Mononuclear cell (primary cell): ENCODE measurements at regions not wholly inside any gene's neighbourhood (a gene's known extent, or its start where the extent isn't known, plus 50 kb on each side); places are given as distances from the start of the nearest gene placed in this dataset.
"Not testable (repeated sequence)": the region's sequence is repeated elsewhere in the genome, so short reads cannot be mapped to it uniquely, and the experiment has no call there.

ENCODE experiments used
- H3K27me3 ChIP-seq: 2 replicates; pipeline ENCODE4 v1.6.0; 2011; ENCODE audit warnings: low read length, control low read depth; ENCODE audit not compliant: insufficient read depth
- H3K4me1 ChIP-seq: 2 replicates; pipeline ENCODE4 v1.5.1; 2011; ENCODE audit warnings: mild to moderate bottlenecking, low read length, control low read depth; ENCODE audit not compliant: insufficient read depth
- H3K4me3 ChIP-seq: 2 replicates; pipeline ENCODE4 v1.5.1; 2011; ENCODE audit warnings: mild to moderate bottlenecking, low read length, moderate library complexity
- H3K9me3 ChIP-seq: 2 replicates; pipeline ENCODE4 v1.5.1; 2011; ENCODE audit warnings: low read depth, mild to moderate bottlenecking, control low read depth, low read length

DNA sequence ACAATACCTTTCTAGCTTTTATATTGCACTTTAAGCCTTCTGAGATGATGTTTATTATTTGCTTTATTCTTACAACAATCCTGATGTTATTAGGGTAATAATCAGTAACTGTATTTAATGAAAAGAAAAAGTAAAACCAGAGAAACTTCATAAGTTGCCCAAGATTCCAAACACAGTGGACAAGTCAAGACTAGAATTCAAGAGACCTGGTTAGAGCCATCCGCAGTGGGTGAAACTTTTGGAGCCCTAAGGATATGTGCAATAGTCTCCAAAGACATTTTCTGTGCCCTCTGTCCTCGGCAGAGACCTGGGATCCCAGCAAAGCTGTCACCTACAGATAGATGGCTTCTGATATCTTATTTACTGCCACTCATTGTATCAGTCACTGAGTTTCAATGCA lies 106.8 kb upstream of the DPT start:
- H3K4me3 ChIP-seq = no peak overlapping the region
- H3K4me1 ChIP-seq = peaks cover 8% of the 10 kb centered on the region
- no peaks in the 10 kb centered on the region for H3K9me3 ChIP-seq
- no peaks in the 10 kb centered on the region for H3K27me3 ChIP-seq

DNA sequence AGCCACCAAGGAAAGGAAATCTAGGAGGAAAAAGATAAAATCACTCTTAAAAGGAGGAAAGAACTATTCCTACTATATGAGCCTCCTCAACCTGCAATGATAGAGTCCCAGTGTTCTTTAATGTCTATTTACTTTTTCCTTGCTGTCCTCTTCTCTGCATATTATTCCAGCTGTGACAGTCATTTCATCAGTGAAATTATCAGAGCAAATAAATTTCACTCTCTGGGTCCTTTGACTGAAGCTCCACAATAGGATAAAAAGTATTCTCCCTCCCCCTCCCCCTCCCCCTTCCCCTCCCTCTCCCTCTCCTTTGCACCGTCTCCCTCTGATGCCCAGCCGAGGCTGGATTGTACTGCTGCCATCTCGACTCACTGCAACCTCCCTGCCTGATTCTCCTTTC lies 107.5 kb upstream of the DPT start:
- Histone ChIP-seq H3K4me1 (peaks cover 8% of the 10 kb centered on the region), H3K27me3 (no peaks in the 10 kb centered on the region), H3K4me3 (no peak overlapping the region), H3K9me3 (no peaks in the 10 kb centered on the region)

DNA sequence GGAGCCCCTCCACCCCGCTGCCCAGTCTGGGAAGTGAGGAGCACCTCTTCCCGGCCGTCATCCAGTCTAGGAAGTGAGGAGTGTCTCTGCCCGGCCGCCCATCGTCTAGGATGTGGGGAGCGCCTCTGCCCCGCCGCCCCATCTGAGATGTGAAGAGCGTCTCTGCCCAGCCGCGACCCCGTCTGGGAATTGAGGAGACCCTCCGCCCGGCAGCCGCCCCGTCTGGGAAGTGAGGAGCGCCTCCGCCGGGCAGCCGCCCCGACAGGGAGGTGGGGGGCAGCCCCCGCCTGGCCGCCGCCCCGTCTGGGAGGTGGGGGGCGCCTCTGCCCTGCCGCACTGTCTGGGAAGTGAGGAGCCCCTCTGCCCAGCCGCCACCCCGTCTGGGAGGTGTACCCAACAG lies 108.2 kb upstream of the DPT start:
- not testable (repeated sequence) for H3K4me1 ChIP-seq, H3K27me3 ChIP-seq, H3K9me3 ChIP-seq, H3K4me3 ChIP-seq

DNA sequence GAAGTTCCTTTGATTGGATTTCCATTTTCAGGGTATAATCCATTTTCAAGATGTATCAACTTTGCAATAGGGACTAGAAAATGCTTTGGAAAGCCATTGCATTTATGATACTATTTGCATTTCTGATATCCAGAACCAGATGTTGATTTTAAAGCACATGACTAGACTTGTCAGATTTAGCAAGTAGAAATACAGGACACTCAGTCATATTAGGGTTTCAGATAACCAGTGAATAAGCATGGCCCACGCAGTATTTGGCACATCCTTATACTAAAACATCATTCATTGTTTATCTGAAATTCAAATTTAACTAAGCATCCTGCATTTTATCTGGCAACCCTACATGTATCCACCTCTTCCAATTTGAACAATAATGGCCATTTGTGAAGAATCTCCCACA lies 113.3 kb upstream of the DPT start:
- no peaks in the 10 kb centered on the region for H3K27me3 ChIP-seq
- H3K9me3 ChIP-seq = no peaks in the 10 kb centered on the region
- no peak overlapping the region for H3K4me3 ChIP-seq
- no peaks in the 10 kb centered on the region for H3K4me1 ChIP-seq

DNA sequence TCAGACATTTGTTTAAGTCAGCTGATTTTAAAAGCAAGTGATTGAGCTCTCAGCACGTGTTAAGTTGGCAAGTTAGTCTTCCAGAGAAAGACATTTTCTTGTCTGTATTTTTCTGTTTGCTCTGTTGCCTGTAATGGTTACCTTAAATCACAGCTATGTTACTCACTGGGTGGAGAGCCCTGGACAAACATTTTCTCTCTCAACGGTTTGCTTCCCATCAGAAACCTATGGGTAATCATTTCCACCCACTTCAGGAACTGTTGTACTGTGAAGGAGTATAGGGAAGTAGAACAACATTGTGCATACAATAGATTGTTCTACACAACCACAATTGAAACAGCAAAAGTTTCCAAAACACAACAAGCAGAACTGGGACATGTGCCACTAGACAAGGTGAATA lies 113.9 kb upstream of the DPT start:
- Histone ChIP-seq H3K9me3 (no peaks in the 10 kb centered on the region), H3K4me3 (no peak overlapping the region), H3K4me1 (no peaks in the 10 kb centered on the region), H3K27me3 (no peaks in the 10 kb centered on the region)

DNA sequence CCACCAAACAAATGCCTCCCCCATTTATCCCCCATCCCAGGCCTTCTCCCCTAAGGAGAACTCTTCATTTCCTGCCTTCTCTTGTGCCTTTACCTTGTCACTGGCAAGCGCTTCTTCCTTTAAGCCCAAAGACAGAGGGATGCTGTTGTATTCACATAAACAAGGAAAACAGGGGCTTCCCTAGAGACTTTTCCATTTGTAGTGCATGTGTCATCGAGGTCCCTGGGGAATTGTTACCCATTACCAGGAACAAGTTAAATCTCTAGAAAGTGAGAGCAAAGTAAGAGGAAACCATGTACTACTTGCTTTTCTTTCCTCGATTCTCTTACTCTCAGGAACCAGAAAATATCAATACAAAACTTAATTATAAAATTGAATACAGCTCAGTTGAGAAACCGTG lies 114.4 kb upstream of the DPT start:
- H3K27me3 ChIP-seq = no peaks in the 10 kb centered on the region
- no peaks in the 10 kb centered on the region for H3K9me3 ChIP-seq
- no peaks in the 10 kb centered on the region for H3K4me1 ChIP-seq
- no peak overlapping the region for H3K4me3 ChIP-seq

DNA sequence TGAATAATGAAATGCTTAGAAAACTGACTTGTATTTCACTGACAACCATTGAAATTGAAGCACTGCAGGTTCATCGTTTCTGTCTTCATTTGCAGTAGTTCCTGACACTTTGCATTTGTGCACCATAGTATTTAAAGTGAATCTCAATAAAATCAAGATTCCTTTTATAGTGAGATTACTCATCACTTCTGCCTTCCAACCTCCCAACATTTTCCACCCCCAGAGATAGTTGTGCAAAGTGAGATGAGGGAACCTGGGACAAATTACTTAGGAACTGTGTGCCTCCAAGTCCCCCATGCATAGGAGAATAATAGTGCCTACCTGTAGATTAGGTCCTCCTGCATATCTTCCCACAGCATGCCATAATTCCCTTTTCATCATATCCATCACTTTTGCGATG lies 114.9 kb upstream of the DPT start:
- no peaks in the 10 kb centered on the region for H3K4me1 ChIP-seq

DNA sequence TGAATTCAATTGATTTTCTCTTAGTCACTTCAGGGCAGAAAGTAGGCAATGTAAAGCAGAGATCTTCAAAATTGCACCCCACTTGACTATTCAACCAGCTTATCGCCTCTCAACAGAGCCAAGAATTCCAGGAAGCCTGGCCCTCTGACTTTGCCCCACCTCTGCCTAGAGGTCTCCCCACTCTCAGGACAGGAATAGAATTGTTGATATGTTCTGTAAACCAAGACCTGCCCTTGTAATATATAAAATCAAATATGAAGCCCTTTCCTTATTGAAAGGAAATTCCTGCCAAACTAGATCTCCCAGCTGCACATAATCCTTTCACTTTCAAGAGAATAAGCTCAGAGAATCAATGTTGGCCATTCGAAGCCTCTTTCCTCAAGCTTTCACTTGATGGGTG lies 116.1 kb upstream of the DPT start:
- Histone ChIP-seq H3K4me1 (no peaks in the 10 kb centered on the region), H3K27me3 (no peaks in the 10 kb centered on the region), H3K9me3 (no peaks in the 10 kb centered on the region), H3K4me3 (no peak overlapping the region)

More for the DNA sequence above, 114.9 kb upstream of the DPT start:
- H3K4me3 ChIP-seq = no peak overlapping the region
- no peaks in the 10 kb centered on the region for H3K27me3 ChIP-seq
- H3K9me3 ChIP-seq = no peaks in the 10 kb centered on the region

DNA sequence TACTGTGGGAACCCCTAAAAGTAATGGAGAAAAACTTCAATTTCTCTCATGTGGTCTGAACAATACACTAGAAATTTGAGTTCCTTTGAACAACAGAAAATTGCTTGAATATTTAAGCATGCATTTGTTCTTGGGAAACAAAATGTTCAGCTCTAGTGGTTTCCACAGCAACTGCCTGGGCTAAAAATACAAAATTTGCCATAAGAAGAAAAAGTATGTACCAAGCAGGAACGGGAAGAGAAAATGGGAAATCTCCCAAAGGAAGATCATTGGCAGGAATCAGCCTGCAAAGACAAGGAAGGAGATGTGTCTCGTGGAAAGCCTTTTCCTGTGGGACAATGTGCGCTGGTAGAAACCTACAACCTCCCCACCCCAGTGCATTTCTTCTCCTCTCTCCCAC lies 119.0 kb upstream of the DPT start:
- Histone ChIP-seq H3K4me1 (no peaks in the 10 kb centered on the region), H3K4me3 (no peak overlapping the region), H3K9me3 (no peaks in the 10 kb centered on the region), H3K27me3 (no peaks in the 10 kb centered on the region)

DNA sequence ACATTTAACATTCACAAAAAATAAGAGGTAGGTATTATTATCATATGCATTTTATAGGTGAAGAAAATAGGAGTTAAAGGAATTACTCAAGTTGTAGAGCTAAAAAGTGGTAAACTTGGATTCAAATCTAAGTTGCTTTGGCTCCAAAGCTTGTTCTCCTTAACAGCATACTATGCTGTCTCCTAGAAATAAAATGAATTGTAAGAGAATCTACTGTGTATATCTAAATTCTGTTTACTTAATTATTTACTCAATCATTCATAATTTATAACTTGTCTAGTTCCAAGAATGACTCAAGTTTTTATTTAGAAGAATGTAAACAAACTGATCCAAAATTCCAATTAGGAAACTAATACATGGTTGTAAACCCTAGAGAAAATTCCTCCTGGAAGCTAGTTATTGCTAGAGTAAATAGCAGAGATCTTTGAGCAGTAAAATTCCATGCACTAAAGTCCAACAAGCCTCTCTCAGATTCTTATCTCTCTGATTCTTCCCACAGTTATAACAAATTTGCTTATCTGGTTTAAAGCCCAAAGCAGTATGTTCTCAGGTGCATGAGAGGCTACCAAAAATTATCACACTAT lies 132.5 kb upstream of the DPT start:
- Histone ChIP-seq H3K27me3 (no peaks in the 10 kb centered on the region), H3K4me3 (no peak overlapping the region), H3K4me1 (no peaks in the 10 kb centered on the region), H3K9me3 (peaks cover 7% of the 10 kb centered on the region)

DNA sequence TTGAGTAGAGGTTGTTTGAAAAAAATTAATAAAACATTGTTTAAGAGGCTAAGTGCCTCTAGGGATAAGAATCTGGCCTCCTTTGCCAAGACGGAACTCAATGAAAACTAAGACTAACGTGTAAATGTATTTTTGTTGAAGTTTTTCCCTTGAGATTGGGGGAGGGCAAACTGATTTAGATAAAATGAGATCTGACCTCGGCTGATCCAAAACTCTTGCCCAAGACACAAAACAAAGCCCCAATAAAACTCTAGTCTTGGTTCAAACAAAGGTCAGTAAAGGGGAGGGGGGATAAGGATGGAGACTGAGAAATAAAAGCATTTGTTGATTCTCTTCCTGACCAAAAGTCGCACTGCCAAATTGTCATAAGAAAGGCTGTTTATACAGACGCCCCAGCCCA lies 134.8 kb upstream of the DPT start:
- Histone ChIP-seq H3K27me3 (no peaks in the 10 kb centered on the region), H3K4me3 (no peak overlapping the region), H3K9me3 (peaks cover 9% of the 10 kb centered on the region), H3K4me1 (no peaks in the 10 kb centered on the region)

DNA sequence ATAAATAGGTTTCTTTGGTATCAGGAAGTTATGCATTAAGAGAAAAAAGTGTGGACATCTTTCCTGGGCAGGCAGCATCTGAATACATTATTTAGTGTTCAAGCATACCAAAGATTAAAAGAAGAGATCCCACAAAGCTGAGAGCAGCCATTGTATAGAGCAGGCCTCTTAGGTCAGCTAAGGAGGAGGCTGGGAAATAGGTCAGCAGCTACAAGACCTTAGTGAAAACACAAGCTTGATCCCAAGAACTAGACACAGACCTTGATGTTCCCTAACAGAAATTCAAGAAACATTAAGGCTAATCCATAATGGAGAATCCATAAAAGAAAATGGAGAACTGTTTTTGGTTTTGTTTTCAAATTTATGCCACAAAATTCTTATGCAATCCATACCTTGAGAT lies 135.3 kb upstream of the DPT start:
- peaks cover 9% of the 10 kb centered on the region for H3K9me3 ChIP-seq
- no peaks in the 10 kb centered on the region for H3K4me1 ChIP-seq
- no peak overlapping the region for H3K4me3 ChIP-seq
- no peaks in the 10 kb centered on the region for H3K27me3 ChIP-seq

DNA sequence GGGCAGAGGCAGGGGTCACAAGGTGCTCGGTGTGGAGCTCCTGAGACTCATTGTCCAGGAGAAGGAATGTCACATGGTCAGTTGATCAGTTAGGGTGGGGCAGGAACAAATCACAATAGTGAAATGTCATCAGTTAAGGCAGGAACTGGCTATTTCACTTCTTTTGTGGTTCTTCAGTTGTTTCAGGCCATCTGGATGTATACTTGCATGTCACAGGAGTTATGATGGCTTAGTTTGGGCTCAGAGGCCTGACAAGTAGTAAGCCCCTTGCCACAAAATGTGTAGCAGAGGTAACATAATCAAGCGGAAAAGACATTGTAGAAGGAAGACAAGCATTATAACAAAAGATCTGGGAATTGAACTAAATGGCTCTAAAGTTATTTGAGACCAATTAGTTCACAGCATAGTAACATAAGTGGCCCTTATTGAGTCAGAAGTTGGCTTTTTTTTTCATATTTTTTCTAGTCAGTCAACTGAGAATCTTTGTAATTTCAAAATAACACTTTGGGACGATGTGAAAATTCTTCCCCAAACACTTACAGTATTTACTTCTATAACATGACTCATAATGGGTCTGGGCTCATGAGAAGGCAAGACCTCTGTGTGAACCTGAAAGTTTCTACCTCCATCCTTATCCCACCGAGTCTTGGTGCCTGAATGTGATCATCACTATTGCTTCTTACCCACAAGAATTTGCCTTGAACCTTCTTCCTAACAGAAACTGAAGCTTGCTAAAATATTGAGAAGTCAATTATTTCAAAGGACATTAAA lies 137.0 kb upstream of the DPT start:
- no peaks in the 10 kb centered on the region for H3K27me3 ChIP-seq
- no peak overlapping the region for H3K4me3 ChIP-seq
- H3K4me1 ChIP-seq = no peaks in the 10 kb centered on the region
- peaks cover 9% of the 10 kb centered on the region for H3K9me3 ChIP-seq

DNA sequence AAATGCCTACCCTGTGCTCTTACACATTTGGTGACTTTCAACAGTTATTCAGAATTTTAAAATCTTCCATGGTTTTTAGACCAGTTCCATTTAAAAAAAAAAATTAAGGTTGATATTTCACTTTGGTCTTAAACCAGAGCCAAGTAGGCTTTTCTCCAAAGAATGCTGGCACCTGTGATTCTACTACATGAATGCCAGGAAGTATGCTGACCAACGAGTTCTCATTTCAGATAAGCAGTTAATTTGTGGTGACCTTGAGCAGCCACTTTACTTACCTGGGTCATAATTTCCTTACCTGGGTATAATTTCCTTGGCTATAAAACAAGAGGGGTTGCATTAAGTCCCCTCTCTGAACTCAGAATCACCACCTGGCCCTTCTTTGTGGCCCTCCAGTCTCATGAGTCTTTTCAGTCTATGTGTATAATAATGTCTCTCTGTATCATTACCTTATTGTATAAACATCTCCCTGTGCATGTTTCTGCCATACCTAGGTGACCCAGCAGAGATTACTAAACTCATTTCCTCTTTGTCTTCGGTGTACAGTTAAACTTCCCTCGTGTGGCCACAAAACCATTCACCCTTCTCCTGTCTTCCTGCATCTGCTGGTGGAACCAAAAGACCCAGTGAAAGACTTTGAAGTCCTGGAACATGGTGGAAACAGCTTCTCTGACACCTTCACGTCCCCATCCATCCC lies 139.1 kb upstream of the DPT start:
- Histone ChIP-seq H3K4me1 (no peaks in the 10 kb centered on the region), H3K9me3 (peaks cover 9% of the 10 kb centered on the region), H3K27me3 (no peaks in the 10 kb centered on the region), H3K4me3 (no peak overlapping the region)

DNA sequence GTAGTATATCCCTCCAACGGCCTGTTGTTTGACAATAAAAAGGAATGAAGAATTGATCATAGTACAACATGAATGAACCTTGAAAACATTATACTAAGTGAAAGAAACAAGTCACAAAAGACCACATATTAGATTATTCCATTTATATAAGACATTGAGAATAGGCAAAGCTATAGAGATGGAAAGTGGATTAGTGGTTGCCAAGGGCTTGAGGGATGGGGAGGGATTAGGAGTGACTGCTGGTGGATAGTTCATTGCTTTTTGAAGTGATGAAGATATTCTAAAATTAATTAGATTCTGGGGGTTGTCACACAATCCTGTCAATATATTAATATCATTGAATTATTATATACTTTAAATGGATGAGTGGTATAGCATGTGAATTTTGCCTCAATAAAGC lies 142.5 kb upstream of the DPT start:
- Histone ChIP-seq H3K4me1 (no peaks in the 10 kb centered on the region), H3K9me3 (peaks cover 1% of the 10 kb centered on the region), H3K27me3 (no peaks in the 10 kb centered on the region), H3K4me3 (no peak overlapping the region)

DNA sequence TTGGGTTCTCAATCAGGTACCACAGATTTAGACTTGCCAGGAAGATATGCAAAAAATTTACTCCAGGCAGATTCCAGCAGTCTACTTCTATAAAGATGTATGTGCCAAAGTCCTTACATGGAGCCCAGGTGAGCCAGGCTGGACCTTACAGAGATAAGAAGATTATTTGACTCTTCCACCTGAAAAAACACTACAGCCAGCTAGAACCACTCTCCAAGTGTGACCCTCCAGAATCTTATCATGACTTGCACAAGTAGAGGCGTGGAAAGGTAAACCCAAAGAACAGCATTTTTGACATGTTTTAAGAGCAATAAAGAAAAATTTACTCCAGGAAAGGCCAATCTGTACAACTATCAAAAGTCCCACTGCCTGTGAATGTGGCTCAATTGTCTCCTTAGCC lies 146.8 kb upstream of the DPT start:
- no peaks in the 10 kb centered on the region for H3K9me3 ChIP-seq
- H3K4me1 ChIP-seq = no peaks in the 10 kb centered on the region
- no peak overlapping the region for H3K4me3 ChIP-seq
- H3K27me3 ChIP-seq = no peaks in the 10 kb centered on the region
